GM08714 (cell line): ENCODE measurements at regions not wholly inside any gene's neighbourhood (a gene's known extent, or its start where the extent isn't known, plus 50 kb on each side); places are given as distances from the start of the nearest gene placed in this dataset.
A peak's percentile ranks its signal among the peaks of the same experiment; 100 is the strongest.

ENCODE experiments used
- H3K4me3 ChIP-seq: fragments of 200-500 bp; sonication (Bioruptor generic); 2 replicates; pipeline ENCODE4 v1.5.1; 2014; ENCODE audit warnings: mild to moderate bottlenecking, low read length, inconsistent platforms
- ZNF274 ChIP-seq: IDR thresholded peaks from 2 replicates; pipeline ENCODE4 v1.6.1; 2012; ENCODE audit warnings: mild to moderate bottlenecking, low read depth, low read length

DNA sequence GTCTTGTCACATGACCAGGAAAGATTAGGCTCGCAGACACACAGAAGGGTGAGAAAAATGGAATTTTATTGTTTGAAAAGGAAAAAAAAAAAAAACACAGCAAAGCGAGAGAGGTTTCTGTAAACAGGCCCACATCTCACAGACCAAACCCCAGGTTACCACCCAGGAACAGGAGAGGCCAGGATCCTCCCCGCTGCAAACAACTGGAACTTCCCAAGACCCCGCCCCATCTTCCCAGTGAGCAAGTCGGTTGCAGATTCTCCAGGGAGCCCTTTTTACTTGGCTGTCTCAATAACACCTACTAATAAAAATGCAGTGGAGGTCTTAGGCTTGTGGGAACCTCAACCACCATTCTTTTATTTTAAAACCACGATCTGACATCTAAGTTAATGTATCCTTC is 84.7 kb upstream of the ETS2 start:
- no peak for TF ChIP-seq ZNF274
- no peak overlapping the region for H3K4me3 ChIP-seq

DNA sequence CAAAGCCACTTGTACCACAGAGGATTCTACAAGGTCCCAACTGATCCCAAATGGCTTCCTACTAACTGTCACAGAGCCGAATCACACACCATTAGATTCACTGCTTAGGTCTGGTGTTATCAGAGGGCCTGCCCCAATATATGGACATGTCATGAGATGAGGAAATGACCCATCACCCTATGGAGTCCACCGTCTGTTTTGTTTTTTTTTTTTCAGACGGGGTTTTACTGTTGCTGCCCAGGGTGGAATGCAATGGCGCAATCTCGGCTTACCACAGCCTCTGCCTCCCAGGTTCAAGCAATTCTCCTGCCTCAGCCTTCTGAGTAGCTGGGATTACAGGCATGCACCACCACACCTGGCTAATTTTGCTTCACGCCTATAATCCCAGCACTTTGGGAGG is 83.8 kb upstream of the ETS2 start:
- TF ChIP-seq ZNF274 = no peak
- no peak overlapping the region for H3K4me3 ChIP-seq

DNA sequence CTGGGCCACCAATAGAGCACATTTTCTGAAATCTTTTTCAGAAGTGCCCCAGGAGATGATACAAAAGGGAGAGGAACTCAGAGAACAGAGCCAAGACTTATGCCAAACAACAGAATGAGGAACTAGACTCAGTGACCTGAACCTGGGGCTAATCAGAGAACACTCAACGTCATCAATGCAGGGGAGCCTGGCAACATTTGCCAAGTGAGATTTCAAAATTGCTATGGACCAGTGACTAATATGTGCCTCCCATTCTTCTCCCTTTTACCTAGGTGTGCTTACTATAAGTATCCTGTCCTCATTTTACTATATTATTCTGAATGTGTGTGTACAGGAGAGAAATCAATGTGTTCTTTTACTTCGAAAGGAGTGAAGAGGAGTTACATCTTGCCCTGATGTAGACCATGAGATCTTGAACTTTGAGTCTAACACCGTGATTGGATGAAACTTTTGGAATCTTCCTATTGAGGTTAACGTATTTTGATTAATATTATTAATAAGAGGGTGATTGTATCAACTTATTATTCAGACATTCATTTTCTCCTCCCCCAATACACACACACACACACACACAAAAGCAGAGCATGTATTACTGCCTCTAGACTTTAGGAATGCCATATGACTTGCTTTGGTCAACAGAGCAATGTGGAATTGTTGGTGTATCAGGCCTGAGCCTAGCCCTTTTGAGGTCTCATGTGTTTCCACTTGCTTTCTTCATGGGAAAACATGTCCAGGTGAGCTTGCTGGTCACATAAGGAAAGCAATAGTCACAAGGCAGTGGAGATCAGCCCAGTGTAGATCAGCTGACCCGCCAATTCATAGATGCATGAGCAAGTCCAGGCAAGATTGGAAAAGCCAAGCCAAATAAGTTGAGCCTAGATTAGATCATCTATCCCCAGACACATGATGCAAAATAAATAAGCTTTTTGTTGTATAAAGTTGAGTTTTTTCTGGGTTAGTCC is 80.3 kb upstream of the ETS2 start:
- no peak overlapping the region for H3K4me3 ChIP-seq
- TF ChIP-seq ZNF274 = no peak

DNA sequence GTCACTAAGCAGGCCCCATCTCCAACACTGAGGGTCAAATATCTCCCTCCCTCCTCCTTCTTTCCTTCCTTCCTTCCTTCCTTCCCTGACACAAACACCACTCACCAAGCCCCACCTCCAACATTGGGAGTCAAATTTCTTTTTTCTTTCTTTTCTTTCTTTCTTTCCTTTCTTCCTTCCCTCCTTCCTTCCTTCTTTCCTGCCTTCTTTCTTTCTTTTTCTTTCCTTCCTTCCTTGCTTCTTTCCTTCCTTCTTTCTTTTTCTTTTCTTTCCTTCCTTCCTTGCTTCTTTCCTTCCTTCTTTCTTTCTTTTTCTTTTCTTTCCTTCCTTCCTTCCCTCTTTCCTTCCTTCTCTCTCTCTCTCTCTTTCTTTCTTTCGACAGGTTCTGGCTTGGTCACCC is 79.2 kb upstream of the ETS2 start:
- no peak for TF ChIP-seq ZNF274
- no peak overlapping the region for H3K4me3 ChIP-seq

DNA sequence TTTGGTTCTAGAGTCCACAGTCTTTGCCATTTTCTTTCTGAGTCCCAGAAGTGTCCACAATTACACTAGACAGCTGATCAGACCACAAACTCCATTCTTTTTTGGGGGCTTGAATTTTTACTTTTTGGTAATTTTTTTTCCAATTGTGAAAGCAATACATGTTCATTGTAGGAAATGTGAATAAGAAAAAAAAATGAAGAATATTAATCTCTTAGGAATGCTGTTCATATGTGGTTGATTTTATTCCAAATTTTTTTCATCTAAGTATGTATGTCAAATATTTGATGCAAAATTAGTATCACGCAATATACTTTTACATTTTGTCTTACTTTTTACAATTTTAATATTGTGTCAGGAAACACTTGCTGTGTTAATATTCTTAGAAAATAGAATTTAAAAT is 76.4 kb upstream of the ETS2 start:
- TF ChIP-seq ZNF274 = no peak

DNA sequence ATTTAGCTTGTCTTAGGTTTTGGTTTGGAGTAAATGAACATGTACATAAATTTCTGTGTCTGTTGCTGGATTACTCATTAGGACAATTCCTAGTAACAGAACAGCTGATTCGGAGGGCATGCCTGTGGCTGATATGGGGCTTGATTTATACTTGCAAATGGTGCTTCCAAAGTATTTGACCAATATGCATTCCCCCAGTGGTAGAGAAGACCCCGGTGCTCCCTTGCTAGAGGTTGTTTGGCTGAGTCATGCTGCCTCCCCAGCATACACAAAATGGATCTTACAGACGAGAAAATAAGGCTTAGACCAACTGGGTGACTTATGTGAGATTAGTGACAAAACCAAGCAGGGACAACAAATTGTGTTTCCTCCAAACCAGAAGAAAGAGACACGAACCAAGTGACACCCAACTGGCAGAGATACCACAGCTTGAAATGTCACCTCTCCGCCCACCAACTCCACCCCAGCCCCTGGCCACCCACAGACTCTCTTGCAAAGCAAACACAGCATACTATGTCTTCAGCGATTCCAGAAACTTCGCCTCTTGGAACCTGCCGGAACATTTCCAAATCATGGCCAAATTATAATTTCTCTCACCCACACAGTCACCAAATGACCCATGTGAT is 75.9 kb upstream of the ETS2 start:
- no peak overlapping the region for H3K4me3 ChIP-seq
- TF ChIP-seq ZNF274 = no peak

More for the DNA sequence above, 76.4 kb upstream of the ETS2 start:
- no peak overlapping the region for H3K4me3 ChIP-seq

DNA sequence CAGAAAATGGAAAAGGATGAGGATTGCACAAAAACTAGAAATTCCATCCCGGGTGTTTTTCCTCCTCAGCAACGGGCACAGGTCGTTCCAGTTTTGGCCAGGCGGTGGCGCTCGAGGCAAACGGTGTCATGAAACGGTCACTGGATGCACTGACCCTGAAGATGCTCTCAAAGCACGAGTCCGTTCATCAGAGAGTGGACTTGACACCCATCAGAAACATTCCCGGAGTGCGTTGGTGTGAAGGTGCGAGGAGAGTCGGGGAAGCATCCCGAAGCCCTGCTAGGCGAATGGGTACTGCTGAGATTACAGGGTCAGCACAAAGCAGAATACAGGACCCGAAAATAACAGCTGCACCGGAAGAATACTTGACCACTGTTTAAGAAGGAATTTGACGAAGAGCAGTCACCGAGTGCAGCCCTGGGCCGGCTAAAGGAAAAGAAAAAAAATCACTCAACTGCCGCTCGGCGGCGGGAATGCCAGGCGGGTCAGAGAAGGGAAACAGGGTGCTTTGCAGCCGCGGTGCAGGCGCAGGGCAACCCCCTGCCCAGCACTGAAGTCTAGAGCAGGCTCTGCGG is 71.7 kb upstream of the ETS2 start:
- 0 out of 2 replicates have a peak overlapping the region, but pooled peaks have one; percentile 9 for H3K4me3 ChIP-seq
- no peak for TF ChIP-seq ZNF274

DNA sequence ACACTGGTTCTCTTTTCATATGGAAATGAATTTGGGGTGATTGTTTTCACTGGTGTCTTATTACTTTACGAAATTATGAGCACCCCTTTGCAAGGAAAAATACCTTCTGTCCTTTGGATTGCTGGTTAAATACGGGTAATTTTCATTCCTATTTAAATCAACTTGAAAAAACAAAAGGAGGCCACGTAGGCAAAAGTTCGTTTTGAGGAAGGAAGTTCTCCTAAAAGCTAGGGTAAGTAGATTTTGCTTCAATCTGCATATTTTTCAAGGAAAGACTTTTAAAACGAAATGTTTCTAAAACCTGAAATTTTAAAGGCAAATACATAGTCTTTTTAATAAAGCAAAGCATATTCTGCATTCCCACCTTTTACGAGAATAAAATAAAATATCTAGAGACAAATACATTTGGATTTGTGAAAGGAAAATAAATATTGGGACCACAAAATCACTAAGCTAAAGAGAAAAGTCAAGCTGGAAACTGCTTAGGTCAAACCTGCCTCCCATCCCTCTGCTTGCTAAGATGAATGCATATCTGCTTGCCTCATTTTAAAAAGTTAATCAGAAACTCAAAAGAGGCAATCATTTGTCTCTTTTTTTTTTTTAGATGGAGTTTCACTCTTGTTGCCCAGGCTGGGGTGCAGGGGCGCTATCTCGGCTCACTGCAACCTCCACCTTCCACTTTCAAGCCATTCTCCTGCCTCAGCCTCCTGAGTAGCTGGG is 70.9 kb upstream of the ETS2 start:
- no peak overlapping the region for H3K4me3 ChIP-seq
- TF ChIP-seq ZNF274 = no peak

DNA sequence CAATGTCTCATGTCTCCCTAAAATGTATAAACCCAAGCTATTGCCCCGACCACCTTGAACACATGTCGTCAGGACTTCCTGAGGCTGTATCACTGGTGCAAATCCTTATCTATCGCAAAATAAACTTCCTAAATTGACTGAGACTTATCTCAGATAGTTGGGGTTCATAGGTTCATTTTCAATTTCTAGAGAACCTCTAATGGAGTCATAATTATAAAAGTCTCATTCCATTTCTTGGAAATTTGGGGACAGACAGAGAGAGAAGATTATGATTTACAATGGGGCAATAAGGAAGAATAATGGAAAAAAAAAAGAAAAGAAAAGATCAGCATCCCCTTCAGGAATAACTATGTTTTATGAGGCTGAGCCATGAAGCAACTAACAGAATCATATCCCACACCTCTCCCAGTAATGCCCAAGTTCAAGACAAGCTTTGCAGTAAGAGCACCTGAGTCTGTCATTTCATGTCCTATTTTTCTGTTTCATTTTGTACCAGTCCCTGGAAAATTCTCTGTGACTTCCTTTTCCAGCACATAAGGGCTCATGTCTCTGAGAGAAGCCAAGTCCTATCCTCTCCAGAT is 70.0 kb upstream of the ETS2 start:
- no peak overlapping the region for H3K4me3 ChIP-seq
- no peak for TF ChIP-seq ZNF274

DNA sequence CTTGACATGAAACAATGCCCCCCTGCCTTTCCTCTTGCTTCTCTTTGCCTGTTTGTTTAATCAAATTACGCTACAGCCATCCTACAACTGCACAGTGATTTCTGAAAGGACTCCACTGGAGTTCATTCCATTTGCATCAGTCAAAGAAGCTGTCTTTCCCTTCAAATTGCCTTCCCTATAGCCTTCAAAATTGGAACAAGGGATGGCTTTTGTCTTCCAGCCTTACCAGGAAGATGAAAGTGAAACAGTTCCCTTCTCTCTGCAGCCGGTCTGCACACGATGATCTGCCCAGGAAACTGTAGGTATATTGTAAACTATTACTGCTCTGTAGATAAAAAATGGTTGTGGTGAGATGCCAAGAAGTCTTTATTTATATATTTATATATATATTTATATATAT is 65.6 kb upstream of the ETS2 start:
- TF ChIP-seq ZNF274 = no peak
- no peak overlapping the region for H3K4me3 ChIP-seq

DNA sequence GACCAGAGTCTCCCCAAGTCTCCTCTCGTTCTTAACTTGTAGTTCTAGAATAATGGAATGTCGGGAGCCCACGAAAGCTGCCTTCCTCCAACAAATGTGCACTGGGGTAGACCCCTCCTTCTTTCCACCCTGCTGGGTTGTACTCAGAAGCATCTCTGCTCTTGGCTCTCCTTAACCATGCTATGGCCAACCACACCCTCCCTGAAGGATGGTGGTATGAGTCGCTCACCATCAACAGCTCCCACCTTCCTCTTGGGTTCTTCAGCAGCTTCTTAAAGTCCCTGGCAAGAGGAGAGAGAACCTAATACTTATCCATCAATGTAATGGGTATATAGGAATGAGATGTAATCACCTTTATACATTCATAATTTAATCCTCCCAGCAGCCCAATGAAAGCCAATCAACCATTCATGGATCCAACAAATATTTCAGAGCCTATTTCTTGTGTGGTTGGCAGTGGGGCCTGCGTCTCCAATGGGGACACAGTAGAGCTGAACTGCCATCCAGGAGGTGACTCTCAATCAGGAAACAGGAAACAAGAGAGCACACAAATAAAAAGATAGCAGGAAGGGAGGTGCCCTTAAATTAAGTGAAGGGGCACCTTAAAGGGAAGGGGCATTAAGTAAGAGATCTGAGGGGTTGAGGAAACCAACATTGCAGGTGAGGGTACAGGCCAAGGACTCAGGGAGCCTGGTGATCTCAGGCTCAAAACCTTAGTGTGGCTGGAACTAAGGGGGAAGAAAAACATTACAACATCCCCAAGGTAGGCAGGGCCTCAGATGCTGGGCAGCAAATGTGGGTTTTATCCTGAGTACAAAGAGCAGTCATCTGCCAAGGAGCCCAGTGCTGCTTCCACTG is 64.4 kb upstream of the ETS2 start:
- TF ChIP-seq ZNF274 = no peak
- H3K4me3 ChIP-seq = no peak overlapping the region

DNA sequence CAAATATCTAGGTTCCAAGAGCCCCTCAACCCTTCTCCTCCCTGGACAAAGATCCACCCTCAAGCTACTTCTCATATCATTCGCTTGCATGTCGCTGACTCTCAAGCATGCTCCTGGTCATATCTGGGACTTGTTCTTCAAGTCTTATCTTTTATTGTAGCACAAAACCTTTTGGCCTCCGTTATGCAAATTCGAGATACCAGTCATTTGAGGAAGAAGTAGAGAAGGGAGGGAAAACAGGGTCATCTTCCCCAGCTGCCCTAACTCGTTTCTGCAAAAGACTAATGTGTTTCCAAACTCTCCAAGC is 63.8 kb upstream of the ETS2 start:
- no peak overlapping the region for H3K4me3 ChIP-seq
- TF ChIP-seq ZNF274 = no peak

DNA sequence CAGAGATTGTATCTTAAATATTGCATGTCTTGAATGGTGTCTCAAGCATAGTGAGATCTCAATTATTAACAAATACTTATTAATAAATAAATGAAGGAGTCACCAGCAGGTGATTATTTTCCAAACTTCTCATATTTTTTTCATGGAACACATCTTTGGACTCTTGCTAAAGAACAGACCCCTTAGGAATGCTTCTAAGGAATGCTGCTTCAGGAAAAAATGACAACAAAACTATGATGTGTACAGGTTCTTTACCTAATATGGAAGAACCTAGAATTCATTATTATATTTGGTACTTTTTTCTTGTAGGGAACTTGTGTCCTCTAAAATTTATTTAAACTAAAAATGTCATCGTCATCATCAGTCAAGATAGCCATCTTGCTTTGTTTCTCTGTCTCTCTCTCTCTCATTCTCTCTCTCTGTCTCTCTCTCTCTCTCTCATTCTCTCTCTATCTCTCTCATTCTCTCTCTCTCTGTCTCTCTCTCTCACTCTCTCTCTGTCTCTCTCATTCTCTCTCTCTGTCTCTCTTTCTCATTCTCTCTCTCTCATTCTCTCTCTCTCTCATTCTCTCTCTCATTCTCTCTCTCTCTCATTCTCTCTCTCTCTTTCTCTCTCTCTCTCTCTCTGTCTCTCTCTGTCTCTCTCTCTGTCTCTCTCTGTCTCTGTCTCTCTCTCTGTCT is 63.0 kb upstream of the ETS2 start:
- no peak for TF ChIP-seq ZNF274
- H3K4me3 ChIP-seq = no peak overlapping the region
